ENCODE measurements at regions not wholly inside any gene's neighbourhood (a gene's known extent, or its start where the extent isn't known, plus 50 kb on each side); places are given as distances from the start of the nearest gene placed in this dataset.

- DNase-seq, result peak; percentile 6
Observed at GRCh38 chr3:40593351-40593750, 68.6 kb downstream of the ZNF621 start.

DNA sequence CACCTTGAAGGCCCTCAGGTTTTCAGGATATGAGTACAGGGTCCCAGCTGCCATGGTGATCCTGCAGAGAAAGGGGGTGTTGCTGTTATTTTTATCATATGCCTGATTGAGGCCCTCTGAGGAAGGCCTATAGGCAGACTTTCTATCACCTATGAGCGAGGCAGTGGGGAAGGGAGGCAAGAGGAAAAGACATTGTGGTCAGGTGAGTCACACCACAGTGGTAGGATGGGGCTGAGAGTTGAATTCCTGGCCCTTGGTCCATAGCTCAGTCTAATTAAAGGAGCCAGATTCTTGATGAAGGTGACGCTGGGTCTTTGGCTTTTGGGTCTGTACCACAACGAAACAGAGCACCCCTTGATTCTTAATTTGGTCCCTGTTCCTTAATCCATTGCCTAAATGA is 72.7 kb downstream of the ZNF621 start:
- DNase-seq, result peak; percentile 19

DNA sequence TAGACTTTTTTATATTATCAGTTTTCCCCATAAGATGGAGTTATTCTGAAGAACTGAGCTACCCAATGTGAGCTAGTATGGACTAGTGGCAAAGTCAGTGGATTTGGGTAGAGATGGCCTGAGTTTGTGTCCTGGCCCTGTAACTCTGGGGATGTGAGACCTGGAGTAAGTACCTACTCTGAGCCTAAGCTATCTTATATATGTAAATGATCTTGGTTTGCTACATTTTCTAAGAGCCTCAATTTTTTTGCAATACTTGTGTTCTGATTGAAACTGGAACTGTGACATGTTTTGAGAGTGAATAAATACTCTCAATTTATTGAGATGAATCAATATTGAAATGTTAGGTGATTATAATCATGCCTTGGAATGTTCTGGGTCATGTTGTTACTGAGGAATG is 73.6 kb downstream of the ZNF621 start:
- no peak for DNase-seq

DNA sequence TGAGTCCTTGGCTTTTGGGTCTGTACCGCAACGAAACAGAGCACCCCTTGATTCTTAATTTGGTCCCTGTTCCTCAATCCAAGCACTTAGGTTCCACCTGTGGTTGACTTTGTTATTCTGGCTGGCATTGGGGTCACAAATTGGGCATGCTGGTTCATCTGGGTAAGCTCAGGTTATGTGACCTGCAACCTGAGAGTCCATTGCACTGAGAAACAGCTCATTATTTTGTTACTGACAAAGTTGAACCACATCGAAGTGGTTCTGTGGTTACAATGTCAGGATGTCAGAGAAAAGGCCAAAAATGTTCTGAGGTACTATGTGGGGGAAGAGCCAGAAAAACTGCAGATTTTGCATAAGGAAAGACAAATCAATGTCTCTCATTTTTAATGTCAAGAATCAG is 74.2 kb downstream of the ZNF621 start:
- no peak for DNase-seq

- no peak for DNase-seq
Observed at GRCh38 chr3:40602778-40603385, 78.1 kb downstream of the ZNF621 start.

- DNase-seq, result no peak
Observed at GRCh38 chr3:40605960-40606359, 81.2 kb downstream of the ZNF621 start.

DNA sequence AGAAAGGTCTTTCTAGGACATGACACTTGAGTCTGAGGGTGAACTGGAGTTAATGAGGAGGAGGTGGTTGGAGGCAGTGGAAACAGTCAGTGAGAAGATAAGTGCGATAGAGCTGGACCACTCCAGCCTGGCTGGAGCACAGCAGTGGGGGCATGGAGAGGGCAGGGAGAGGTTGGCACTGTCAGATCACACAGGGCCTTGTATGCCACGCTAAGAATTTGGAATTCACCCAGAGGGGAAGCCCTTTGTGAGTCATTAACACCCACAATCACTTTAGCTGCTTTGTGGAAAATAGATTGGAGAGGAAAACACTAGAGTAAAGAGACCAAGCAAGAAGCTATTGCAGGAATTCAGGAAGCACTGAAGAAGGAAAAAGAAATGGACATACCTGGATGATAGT is 83.3 kb downstream of the ZNF621 start:
- DNase-seq, result no peak

DNA sequence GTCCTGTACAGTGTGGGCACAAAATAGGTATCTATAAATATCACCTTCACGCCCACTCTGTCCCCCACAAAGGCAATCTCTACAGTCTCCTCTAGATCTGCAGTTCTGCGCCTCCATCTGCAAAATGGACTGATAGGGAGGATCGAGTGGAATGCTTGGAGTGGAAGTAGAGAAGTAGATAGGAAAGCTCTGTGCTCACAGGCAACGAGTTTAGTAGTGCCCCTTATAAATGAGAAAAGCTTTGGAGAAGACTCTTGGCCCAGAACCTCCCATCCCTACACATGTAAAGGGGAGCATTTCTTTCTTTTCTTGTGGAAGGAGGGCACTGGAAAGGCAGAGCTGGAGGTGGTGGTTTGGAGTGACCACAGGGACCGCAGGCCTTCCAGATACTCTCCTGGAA is 88.5 kb downstream of the ZNF621 start:
- DNase-seq, result no peak

- DNase-seq, result no peak
Observed at GRCh38 chr3:40615110-40615915, 90.6 kb downstream of the ZNF621 start.

GRCh38 chr3:40615918-40616819 is 91.4 kb downstream of the ZNF621 start:
- no peak for DNase-seq

- DNase-seq, result no peak
Observed at GRCh38 chr3:40617084-40617483, 92.3 kb downstream of the ZNF621 start.

DNA sequence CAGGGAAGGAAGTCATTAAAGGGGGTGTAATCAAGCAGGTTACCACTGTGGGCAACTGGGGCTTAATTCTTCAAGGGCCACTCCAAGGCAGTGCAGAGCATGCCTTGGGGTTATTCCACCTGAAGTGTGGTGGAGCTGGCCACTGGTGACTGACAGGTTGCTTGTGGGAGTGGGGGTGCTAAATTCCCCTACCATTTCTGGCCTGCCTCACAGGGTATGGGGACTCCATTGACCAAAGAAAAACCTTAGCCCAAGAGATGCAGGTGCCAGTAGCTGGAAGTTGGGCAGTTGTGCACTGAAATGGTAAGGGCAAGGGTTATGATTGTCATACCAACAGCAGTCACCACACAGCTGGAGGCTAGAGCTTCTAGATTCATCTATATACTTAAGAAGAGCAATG is 93.4 kb downstream of the ZNF621 start:
- no peak for DNase-seq

GRCh38 chr3:40620151-40620550 is 95.4 kb downstream of the ZNF621 start:
- DNase-seq, result peak; percentile 29

DNA sequence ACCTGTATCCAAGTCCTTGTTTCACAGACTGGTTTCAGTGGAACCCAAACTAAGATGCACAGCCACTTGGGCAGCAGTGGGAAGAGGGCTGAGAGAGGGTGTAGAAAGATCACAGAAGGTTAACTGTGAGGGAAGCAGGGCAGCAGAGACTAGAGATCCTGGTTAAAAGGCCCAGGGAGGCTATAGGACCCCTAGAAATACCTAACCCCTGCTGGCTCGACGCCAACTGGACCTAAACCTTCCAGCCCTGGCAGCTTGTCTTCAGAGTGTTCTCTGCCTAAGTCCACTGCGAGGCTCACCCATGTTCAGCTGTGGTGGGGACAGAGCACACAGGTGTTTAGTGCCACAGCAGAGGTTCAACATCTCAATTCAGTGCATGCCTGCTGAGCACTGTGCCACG is 96.5 kb downstream of the ZNF621 start:
- no peak for DNase-seq

GRCh38 chr3:40623567-40623966 is 98.8 kb downstream of the ZNF621 start:
- peak; percentile 10 for DNase-seq

DNA sequence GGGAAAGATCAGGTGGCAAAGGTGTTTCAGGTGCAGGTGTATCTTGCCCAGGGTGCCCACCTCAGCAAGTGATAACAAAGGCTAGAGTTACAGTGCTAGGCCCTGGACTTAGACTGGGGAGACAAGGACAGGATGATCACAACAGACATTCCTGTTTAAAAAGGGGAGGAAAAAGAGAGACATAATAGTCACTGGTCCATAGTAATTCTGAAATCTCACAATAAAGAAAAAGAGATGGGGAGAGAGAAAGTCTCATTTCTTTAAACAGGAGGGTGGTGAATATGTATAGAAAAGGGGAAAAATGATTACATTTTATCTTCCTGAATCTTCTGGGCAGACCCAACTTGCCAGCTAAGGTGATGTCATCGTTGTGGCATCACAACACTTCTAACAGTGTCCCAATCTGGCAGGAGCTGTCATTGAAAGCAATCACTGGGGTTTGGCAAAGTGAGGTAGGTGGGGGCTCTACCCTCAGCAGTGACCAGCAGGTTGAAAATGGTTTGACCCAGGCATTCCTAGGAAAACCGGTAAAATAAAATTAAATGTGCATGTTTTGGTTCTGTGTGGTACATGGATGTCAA is 99.5 kb downstream of the ZNF621 start:
- DNase-seq, result no peak

- DNase-seq, result no peak
Observed at GRCh38 chr3:40627095-40627494, 102.3 kb downstream of the ZNF621 start.

GRCh38 chr3:40628984-40629383 is 104.2 kb downstream of the ZNF621 start:
- no peak for DNase-seq

DNA sequence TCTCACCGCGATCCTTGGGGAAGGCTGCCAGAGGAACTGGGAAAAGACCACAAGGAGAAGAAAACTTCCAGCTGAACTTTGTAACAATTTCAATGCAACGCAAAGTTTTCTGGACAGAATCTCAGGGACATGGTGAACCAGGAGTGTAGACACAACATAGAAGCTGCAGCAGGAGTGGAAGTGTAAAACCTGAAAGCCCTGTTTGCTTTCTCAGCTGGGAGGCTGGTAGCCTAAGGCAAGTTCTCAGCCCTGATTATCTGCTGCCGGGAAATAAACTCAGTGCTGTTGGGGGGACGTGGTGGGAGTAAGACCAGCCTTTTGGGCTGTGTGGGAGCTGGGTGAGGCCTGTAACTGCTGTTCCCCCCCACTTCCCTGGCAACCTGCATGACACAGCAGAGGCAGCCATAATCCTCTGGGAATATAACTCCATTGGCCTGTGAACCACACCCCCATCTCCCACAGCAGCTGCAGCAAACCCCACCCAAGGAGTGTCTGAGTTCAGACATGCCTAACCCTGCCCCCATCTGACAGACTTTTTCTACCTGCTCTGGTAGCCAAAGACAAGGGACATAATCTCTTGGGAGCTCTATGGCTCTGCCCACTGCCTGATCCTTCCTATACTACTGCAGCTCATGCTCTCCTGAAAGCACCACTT is 106.7 kb downstream of the ZNF621 start:
- no peak for DNase-seq

- DNase-seq, result no peak
Observed at GRCh38 chr3:40637906-40638305, 113.1 kb downstream of the ZNF621 start.

DNA sequence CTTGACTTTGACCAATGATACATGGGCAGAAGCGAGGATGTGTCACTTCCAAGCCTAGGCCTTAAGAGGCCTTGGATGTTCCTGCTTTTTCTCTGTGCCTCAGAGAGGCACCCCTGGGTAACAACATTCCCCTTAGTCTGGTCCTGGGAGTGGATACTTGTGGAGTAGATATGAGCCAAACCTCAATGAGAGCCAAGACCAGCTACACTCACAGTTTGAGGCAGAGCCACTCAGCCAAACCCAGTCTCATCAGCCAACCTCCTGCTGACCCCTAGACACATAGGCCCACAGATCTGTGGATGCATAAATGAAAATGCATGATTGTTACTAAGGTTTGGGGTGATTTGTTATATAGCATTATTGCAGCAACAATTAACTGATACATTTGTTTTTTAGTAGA is 114.2 kb downstream of the ZNF621 start:
- no peak for DNase-seq

DNA sequence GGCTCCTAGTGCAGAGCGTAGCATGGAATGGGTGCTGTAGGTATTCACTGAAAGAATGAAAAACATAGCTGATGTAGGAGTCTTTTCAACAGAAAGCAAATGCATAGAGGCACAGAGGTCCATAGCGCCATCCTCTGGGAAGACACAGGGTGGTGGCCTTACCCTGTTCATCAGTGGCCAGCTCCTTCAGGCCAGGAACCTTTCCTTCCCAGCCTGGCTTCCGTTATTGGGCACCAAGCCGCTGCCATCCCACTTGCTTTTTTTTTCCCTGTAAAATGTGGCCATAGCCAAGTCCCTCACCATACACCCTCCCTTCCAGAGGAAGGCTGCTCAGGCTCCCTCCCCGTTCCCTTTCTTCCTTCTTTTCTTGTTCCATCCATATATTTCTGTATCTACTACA is 118.1 kb downstream of the ZNF621 start:
- DNase-seq, result no peak

DNA sequence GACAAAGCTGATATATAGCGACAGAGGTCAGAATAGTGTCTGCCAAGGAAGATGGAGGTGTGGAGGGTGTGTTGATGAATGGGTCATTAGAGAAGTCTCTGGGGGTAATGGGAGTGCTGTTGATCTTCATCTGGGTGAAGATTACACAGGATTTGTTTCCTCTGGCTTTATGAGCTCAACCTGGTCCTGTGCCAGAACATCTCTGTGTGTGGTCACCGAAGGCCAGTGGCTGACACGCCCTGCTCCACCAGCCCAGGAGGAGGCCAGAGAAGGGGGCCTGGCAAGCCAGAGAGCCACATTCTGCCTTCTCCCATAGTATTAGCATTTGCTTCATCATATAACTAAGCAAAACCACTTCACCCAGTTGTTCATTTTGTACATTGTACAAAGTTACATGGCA is 121.1 kb downstream of the ZNF621 start:
- DNase-seq, result no peak
